CD4-positive, CD25-positive, alpha-beta regulatory T cell (primary cell): ENCODE measurements at regions not wholly inside any gene's neighbourhood (a gene's known extent, or its start where the extent isn't known, plus 50 kb on each side); places are given as distances from the start of the nearest gene placed in this dataset.

Experiments used
- ATAC-seq, 2 donors: fragments of 150-1000 bp; cut with Tn5 transposase; one replicate each; pipeline ENCODE4 v1.10.0; 2021; ENCODE audit warnings: low read depth in 2 of 2, moderate number of reproducible peaks in 2 of 2, moderate library complexity in 1 of 2
- DNase-seq, 3 donors: peaks; one replicate each; pipeline versions ENCODE4 v3.0.0 to v3.0.0-alpha.2; 2012 to 2022; ENCODE audit warnings: mixed read lengths in 1 of 3
- H3K27ac ChIP-seq: one replicate; pipeline ENCODE4 v1.7.0; 2013; ENCODE audit warnings: mild to moderate bottlenecking, low read length; ENCODE audit not compliant: insufficient read depth, poor library complexity, severe bottlenecking
- H3K27me3 ChIP-seq: one replicate; pipeline ENCODE4 v1.7.0; 2013; ENCODE audit warnings: low read length; ENCODE audit not compliant: control insufficient read depth, insufficient read depth
- H3K36me3 ChIP-seq: one replicate; pipeline ENCODE4 v1.7.0; 2013; ENCODE audit warnings: mild to moderate bottlenecking, low read length, moderate library complexity; ENCODE audit not compliant: control insufficient read depth, insufficient read depth
- H3K4me1 ChIP-seq: 2 replicates; pipeline ENCODE4 v1.7.0; 2013; ENCODE audit warnings: mild to moderate bottlenecking, low read length; ENCODE audit not compliant: insufficient read depth, control insufficient read depth, poor library complexity, severe bottlenecking
- H3K4me3 ChIP-seq: one replicate; pipeline ENCODE4 v1.7.0; 2013; ENCODE audit warnings: low read depth, mild to moderate bottlenecking, low read length, moderate library complexity
- H3K9me3 ChIP-seq, 2 experiments: 1 replicate in 1 of 2; 2 replicates in 1 of 2; pipeline ENCODE4 v1.7.0; 2013; ENCODE audit warnings: low read length in 2 of 2, mild to moderate bottlenecking in 1 of 2, moderate library complexity in 1 of 2; ENCODE audit not compliant: control insufficient read depth in 2 of 2
- H3K27ac Mint-ChIP-seq, 3 donors: one replicate each; pipeline ENCODE4 v1.8.0; 2020 to 2022; ENCODE audit warnings: mild to moderate bottlenecking in 3 of 3, mixed read lengths in 3 of 3, moderate library complexity in 2 of 3
- H3K27me3 Mint-ChIP-seq: one replicate; pipeline ENCODE4 v1.8.0; 2022; ENCODE audit warnings: mild to moderate bottlenecking, mixed read lengths
- H3K36me3 Mint-ChIP-seq: one replicate; pipeline ENCODE4 v1.8.0; 2020; ENCODE audit warnings: mixed read lengths
- H3K4me1 Mint-ChIP-seq, 4 donors: one replicate each; pipeline ENCODE4 v1.8.0; 2020 to 2022; ENCODE audit warnings: mixed read lengths in 4 of 4, mild to moderate bottlenecking in 1 of 4
- H3K4me3 Mint-ChIP-seq, 4 donors: one replicate each; pipeline ENCODE4 v1.8.0; 2020 to 2022; ENCODE audit warnings: mild to moderate bottlenecking in 4 of 4, mixed read lengths in 4 of 4, moderate library complexity in 3 of 4
- H3K9me3 Mint-ChIP-seq, 7 donors: one replicate each; pipeline ENCODE4 v1.8.0; 2020 to 2022; ENCODE audit warnings: mixed read lengths in 7 of 7, mild to moderate bottlenecking in 3 of 7, moderate library complexity in 2 of 7

DNA sequence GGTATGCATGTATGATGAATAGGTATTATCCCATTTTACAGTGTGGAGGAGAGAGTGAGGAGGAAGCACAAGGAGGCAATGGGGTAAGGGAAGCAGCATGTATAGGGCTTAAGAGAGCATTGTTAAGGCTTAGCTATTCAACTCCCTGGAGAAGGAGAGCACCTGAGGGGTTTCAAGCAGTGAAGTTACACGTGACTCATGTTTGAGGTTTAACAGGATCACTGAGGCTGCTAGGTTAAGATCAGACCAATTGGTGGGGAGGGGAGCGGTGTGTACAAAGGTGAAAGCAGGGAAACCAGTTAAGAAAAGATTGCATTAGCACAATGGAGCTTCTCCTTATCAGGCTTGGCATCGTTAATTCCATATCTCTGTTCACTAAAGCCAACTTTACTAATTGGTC is 64.4 kb upstream of the NHSL1 start:
- no peak overlapping the region for H3K27ac Mint-ChIP-seq
- Histone ChIP-seq H3K4me1 (no peaks in the 10 kb centered on the region), H3K27me3 (peaks cover 8% of the 10 kb centered on the region), H3K27ac (no peak overlapping the region), H3K36me3 (no peaks in the 10 kb centered on the region), H3K4me3 (no peak overlapping the region), H3K9me3 (no peaks in the 10 kb centered on the region)
- H3K4me3 Mint-ChIP-seq: no peak overlapping the region
- DNase-seq (no peak), ATAC-seq (no peak)
- peaks cover 14% of the 10 kb centered on the region for H3K27me3 Mint-ChIP-seq
- no peaks in the 10 kb centered on the region for H3K4me1 Mint-ChIP-seq
- H3K9me3 Mint-ChIP-seq: no peaks in the 10 kb centered on the region
- H3K36me3 Mint-ChIP-seq: no peaks in the 10 kb centered on the region

DNA sequence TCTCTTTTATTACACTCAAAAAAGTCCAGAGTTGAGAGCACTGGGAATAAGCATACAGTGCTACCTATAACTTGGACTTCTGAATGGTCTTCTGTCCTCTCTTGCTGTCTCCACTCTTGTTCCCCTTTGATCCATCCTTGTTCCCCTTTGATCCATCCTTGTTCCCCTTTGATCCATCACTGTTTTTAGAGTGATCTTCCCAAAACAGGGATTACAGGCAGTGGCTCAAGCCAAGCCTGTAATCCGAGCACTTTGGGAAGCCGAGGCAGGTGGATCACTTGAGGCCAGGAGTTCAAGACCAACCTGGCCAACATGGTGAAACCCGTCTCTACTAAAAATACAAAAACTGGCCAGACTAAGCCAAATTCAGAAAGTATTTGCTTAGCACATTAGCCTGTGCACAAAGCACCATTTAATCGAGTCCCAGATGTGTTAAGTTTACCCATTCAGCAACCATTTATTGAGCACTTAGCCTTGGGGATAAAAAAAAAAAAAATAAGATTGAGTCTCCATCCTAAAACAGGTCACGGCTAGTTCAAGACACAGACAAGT is 65.0 kb upstream of the NHSL1 start:
- Mint-ChIP-seq H3K9me3 (no peaks in the 10 kb centered on the region), H3K36me3 (no peaks in the 10 kb centered on the region), H3K27ac (no peak overlapping the region)

DNA sequence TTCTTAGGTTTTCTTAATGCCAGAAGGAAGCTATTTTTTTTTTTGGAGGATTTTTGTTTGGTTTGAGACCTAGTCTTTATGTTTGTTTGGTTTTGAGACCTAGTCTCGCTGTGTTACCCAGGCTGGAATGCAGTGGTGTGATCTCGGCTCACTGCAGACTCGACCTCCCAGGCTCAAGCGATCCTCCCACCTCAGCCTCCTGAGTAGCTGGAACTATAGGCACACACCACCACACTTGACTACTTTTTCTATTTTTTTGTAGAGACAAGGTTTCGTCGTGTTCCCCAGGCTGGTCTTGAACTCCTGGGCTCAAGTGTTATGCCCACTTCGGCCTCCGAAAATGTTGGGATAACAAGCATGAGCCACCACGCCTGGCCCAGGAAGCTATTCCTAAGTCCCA is 67.8 kb upstream of the NHSL1 start:
- H3K4me3 Mint-ChIP-seq: no peak overlapping the region
- no peaks in the 10 kb centered on the region for H3K9me3 Mint-ChIP-seq
- Histone ChIP-seq H3K4me3 (no peak overlapping the region), H3K4me1 (peaks cover 2% of the 10 kb centered on the region), H3K36me3 (no peaks in the 10 kb centered on the region), H3K27me3 (peaks cover 23% of the 10 kb centered on the region), H3K27ac (no peak overlapping the region), H3K9me3 (no peaks in the 10 kb centered on the region)
- H3K36me3 Mint-ChIP-seq: no peaks in the 10 kb centered on the region
- no peak for ATAC-seq
- no peak for DNase-seq
- H3K27ac Mint-ChIP-seq: no peak overlapping the region
- peaks cover 0 to 2% (median 0%) of the 10 kb centered on the region in 4 donors for H3K4me1 Mint-ChIP-seq
- H3K27me3 Mint-ChIP-seq: peaks cover 8% of the 10 kb centered on the region

More for the DNA sequence above, 65.0 kb upstream of the NHSL1 start:
- H3K4me1 ChIP-seq: no peaks in the 10 kb centered on the region
- H3K27me3 ChIP-seq: peaks cover 8% of the 10 kb centered on the region
- Mint-ChIP-seq H3K27me3 (peaks cover 10% of the 10 kb centered on the region), H3K4me1 (no peaks in the 10 kb centered on the region), H3K4me3 (no peak overlapping the region)
- no peak overlapping the region for H3K27ac ChIP-seq
- H3K36me3 ChIP-seq: no peaks in the 10 kb centered on the region
- H3K9me3 ChIP-seq: no peaks in the 10 kb centered on the region
- no peak for DNase-seq
- ATAC-seq: no peak
- no peak overlapping the region for H3K4me3 ChIP-seq

DNA sequence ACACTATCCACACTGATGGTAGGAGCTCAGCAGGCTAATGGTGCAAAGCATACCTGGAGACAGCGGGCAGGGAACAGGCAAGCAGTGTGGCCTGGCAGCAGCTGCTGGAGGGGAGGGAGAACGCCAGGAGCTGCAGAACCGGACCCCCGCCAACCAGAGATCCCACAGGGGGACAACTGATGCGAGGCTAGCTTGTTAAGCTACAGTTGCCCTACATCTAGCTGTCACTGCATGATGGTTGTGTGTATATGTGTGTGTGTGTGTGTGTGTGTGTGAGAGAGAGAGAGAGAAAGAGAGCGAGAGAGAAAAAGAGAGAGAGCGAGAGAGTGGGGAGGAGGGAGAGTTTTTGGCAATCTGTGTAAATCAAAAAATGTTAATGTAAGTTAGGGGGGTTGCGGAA is 69.7 kb upstream of the NHSL1 start:
- no peak overlapping the region for H3K4me3 ChIP-seq
- H3K9me3 ChIP-seq: no peaks in the 10 kb centered on the region
- H3K27me3 Mint-ChIP-seq: peaks cover 12% of the 10 kb centered on the region
- peaks cover 3% of the 10 kb centered on the region for H3K4me1 ChIP-seq
- DNase-seq: no peak
- no peaks in the 10 kb centered on the region for H3K36me3 Mint-ChIP-seq
- ATAC-seq: no peak
- peaks cover 23% of the 10 kb centered on the region for H3K27me3 ChIP-seq
- H3K27ac ChIP-seq: no peak overlapping the region
- no peaks in the 10 kb centered on the region for H3K9me3 Mint-ChIP-seq
- H3K36me3 ChIP-seq: no peaks in the 10 kb centered on the region
- no peak overlapping the region for H3K4me3 Mint-ChIP-seq
- no peak overlapping the region for H3K27ac Mint-ChIP-seq
- peaks cover 0 to 2% (median 0%) of the 10 kb centered on the region in 4 donors for H3K4me1 Mint-ChIP-seq

DNA sequence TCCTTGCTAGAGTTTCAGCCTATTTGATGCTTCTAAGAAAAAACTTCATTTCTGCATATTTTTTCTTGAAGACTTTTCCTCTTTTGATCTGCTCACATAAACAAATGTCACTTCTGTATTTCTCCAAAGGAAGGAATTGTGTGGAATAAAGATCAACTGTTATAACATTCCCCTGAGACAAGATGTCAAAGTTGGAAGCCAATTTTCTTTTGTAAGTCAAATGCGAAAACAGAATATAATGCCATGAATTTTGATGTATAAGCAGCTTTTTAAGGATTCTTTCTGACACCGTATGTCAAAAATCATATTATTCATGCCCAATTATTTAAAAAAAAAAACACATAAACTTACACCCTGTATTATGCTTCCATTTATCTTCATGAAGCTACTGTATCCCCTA is 70.3 kb upstream of the NHSL1 start:
- Mint-ChIP-seq H3K4me1 (peaks cover 0 to 2% (median 0%) of the 10 kb centered on the region in 4 donors), H3K27me3 (peaks cover 8% of the 10 kb centered on the region), H3K4me3 (no peak overlapping the region), H3K27ac (no peak overlapping the region), H3K9me3 (no peaks in the 10 kb centered on the region), H3K36me3 (no peaks in the 10 kb centered on the region)
- DNase-seq (no peak), ATAC-seq (no peak)
- H3K36me3 ChIP-seq: no peaks in the 10 kb centered on the region
- no peak overlapping the region for H3K27ac ChIP-seq
- H3K4me1 ChIP-seq: peaks cover 3% of the 10 kb centered on the region
- H3K9me3 ChIP-seq: no peaks in the 10 kb centered on the region
- H3K4me3 ChIP-seq: no peak overlapping the region
- peaks cover 23% of the 10 kb centered on the region for H3K27me3 ChIP-seq

DNA sequence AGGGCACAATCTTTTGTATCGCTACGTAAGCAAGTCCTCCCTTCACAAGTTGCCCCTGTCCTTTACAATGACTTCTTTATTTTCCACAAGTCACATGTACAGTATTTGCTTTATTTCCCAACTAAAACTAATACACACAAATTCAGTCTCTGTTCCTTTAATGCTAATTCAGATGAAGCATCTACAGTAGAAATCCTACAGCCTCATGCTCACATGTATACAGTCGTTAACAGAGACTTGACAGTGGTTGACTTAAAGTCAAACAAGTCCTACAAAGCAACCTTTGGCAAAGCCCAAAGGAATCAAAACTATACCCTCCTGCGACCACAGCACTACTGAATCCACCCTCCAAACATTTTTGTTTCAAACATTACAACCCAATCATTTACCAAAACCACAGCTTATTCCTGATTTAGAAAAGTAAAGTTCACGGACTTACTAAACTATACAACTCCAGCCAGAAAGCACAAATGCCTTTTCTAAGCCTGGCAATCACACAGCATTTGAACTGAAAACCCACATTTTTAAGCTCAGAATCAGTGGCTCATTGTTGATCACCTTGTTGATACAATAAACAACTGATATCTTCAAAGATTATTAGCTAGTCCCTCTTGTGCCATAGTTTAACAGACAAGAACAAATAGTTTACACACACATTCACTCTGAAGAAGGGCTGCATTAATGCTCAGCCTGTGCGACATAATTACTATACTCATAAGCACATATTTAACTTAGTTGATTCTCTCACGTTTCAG is 70.9 kb upstream of the NHSL1 start:
- Mint-ChIP-seq H3K27me3 (peaks cover 8% of the 10 kb centered on the region), H3K36me3 (no peaks in the 10 kb centered on the region), H3K9me3 (no peaks in the 10 kb centered on the region), H3K4me3 (no peak overlapping the region), H3K4me1 (peaks cover 0 to 2% (median 0%) of the 10 kb centered on the region in 4 donors), H3K27ac (no peak overlapping the region)
- Histone ChIP-seq H3K9me3 (no peaks in the 10 kb centered on the region), H3K27ac (no peak overlapping the region), H3K27me3 (peaks cover 23% of the 10 kb centered on the region), H3K4me3 (no peak overlapping the region), H3K36me3 (no peaks in the 10 kb centered on the region), H3K4me1 (peaks cover 3% of the 10 kb centered on the region)
- no peak for DNase-seq
- ATAC-seq: no peak

DNA sequence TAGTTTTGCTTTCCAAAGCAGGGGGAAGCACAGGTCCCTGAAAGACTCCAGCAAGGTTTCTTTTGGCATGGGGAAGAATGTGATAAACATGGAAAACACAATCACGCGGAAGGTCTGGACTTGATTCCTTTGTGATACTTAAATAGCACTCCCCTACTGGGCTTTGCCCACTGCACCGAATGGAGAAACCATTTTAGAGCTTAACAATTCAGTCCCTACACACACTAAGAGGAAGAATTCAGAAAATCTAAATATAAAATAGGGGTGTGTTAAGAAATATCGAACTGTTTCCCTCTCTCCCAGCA is 71.4 kb upstream of the NHSL1 start:
- ATAC-seq: no peak
- Mint-ChIP-seq H3K36me3 (no peaks in the 10 kb centered on the region), H3K9me3 (no peaks in the 10 kb centered on the region), H3K4me1 (peaks cover 0 to 2% (median 0%) of the 10 kb centered on the region in 4 donors), H3K27ac (no peak overlapping the region), H3K27me3 (peaks cover 8% of the 10 kb centered on the region), H3K4me3 (no peak overlapping the region)
- H3K27ac ChIP-seq: no peak overlapping the region
- no peak overlapping the region for H3K4me3 ChIP-seq
- H3K36me3 ChIP-seq: no peaks in the 10 kb centered on the region
- H3K27me3 ChIP-seq: peaks cover 23% of the 10 kb centered on the region
- peaks cover 3% of the 10 kb centered on the region for H3K4me1 ChIP-seq
- no peak for DNase-seq
- H3K9me3 ChIP-seq: no peaks in the 10 kb centered on the region

DNA sequence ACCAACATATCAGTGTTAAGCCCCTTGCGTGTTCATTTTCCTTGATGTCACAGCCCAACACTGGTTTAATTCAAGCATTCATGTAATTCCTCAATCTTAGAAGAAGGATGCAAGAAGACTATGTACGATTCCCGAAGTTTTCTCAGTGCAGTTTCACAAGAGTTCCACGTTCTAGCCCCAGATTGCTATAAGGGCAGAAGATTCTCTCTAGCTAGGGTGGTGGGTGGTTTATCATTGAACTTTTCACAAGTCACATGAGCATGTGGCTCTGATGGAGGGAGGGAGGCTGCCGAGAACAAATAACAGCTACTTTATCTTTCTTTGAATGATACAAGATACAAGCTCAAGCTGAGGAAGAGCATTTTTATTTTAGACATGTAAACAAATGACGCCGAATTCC is 71.9 kb upstream of the NHSL1 start:
- H3K27ac Mint-ChIP-seq: no peak overlapping the region
- H3K4me3 Mint-ChIP-seq: no peak overlapping the region
- Histone ChIP-seq H3K36me3 (no peaks in the 10 kb centered on the region), H3K9me3 (no peaks in the 10 kb centered on the region), H3K27ac (no peak overlapping the region), H3K4me1 (peaks cover 3% of the 10 kb centered on the region), H3K4me3 (no peak overlapping the region), H3K27me3 (peaks cover 23% of the 10 kb centered on the region)
- DNase-seq (no peak), ATAC-seq (no peak)
- no peaks in the 10 kb centered on the region for H3K9me3 Mint-ChIP-seq
- H3K36me3 Mint-ChIP-seq: no peaks in the 10 kb centered on the region
- peaks cover 8% of the 10 kb centered on the region for H3K27me3 Mint-ChIP-seq
- H3K4me1 Mint-ChIP-seq: peaks cover 0 to 2% (median 0%) of the 10 kb centered on the region in 4 donors
